Skeletal muscle tissue (tissue), 3 donors: ENCODE measurements at regions not wholly inside any gene's neighbourhood (a gene's known extent, or its start where the extent isn't known, plus 50 kb on each side); places are given as distances from the start of the nearest gene placed in this dataset.

Experiments used
- H3K27ac ChIP-seq: one replicate; pipeline ENCODE4 v1.7.0; 2013; ENCODE audit warnings: mild to moderate bottlenecking, low read depth, low read length, inconsistent platforms
- H3K27me3 ChIP-seq, 3 donors: one replicate each; pipeline ENCODE4 v1.7.0; 2013; ENCODE audit warnings: low read length in 3 of 3; ENCODE audit not compliant: control insufficient read depth in 3 of 3, insufficient read depth in 3 of 3
- H3K36me3 ChIP-seq, 3 donors: one replicate each; pipeline ENCODE4 v1.7.0; 2013; ENCODE audit warnings: low read length in 3 of 3; ENCODE audit not compliant: control insufficient read depth in 3 of 3, insufficient read depth in 3 of 3
- H3K4me1 ChIP-seq, 3 donors: one replicate each; pipeline ENCODE4 v1.7.0; 2013; ENCODE audit warnings: low read length in 3 of 3, mild to moderate bottlenecking in 3 of 3; ENCODE audit not compliant: control insufficient read depth in 3 of 3, insufficient read depth in 3 of 3
- H3K4me3 ChIP-seq, 3 donors: one replicate each; pipeline ENCODE4 v1.7.0; 2013; ENCODE audit warnings: low read length in 3 of 3
- H3K9ac ChIP-seq, 3 donors: one replicate each; pipeline ENCODE4 v1.7.0; 2013; ENCODE audit warnings: low read length in 3 of 3, mild to moderate bottlenecking in 3 of 3, moderate library complexity in 2 of 3, low read depth in 1 of 3
- H3K9me3 ChIP-seq, 3 donors: one replicate each; pipeline ENCODE4 v1.7.0; 2013; ENCODE audit warnings: low read length in 3 of 3; ENCODE audit not compliant: control insufficient read depth in 3 of 3
- donor health status: Osteomylitis.

GRCh38 chr10:44510379-44511115 lies 125.7 kb upstream of the CXCL12 start:
- no peak overlapping the region for H3K9ac ChIP-seq
- no peak overlapping the region for H3K27ac ChIP-seq
- no peaks in the 10 kb centered on the region for H3K9me3 ChIP-seq
- H3K36me3 ChIP-seq, result no peaks in the 10 kb centered on the region
- peaks cover 3 to 6% (median 5%) of the 10 kb centered on the region in 3 donors for H3K4me1 ChIP-seq
- no peaks in the 10 kb centered on the region for H3K27me3 ChIP-seq
- H3K4me3 ChIP-seq, result no peak overlapping the region

DNA sequence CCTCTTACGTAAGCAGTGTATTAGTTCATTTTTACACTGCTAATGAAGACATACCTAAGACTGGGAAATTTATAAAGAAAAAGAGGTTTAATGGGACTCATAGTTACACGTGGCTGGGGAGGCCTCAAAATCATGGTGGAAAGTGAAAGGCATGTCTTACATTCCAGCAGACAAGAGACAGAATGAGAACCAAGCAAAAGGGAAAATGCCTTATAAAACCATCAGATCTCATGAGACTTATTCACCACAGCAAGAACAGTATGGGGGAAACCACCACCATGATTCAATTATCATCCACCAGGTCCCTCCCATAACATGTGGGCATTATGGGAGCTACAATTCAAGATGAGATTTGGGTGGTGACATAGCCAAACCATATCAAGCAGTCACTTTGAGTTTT lies 126.3 kb upstream of the CXCL12 start:
- Histone ChIP-seq H3K4me1 (peaks cover 3 to 6% (median 5%) of the 10 kb centered on the region in 3 donors), H3K27me3 (no peaks in the 10 kb centered on the region), H3K27ac (no peak overlapping the region), H3K9me3 (no peaks in the 10 kb centered on the region), H3K4me3 (no peak overlapping the region), H3K36me3 (no peaks in the 10 kb centered on the region), H3K9ac (no peak overlapping the region)

DNA sequence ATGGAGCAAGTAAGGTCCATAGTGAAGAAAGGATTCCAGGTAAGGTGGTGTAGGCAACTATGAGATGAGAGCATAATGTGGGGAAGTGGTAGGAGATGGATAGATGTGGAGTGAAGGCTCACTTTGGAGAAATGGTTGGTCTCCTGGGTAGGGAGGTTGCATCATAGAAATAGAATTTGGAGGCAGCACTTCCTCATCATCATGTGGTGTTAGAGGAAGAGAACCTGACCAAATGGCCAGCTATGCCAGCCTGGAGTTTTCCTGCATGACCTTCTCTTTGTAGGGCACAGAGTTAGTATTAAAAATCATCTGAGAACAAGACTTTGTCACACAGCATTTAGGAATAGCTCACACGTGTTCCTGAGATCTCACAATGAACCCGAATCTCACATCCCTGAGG lies 126.7 kb upstream of the CXCL12 start:
- Histone ChIP-seq H3K27ac (no peak overlapping the region), H3K4me3 (no peak overlapping the region), H3K36me3 (no peaks in the 10 kb centered on the region), H3K27me3 (no peaks in the 10 kb centered on the region), H3K9ac (no peak overlapping the region), H3K4me1 (peaks cover 3 to 6% (median 5%) of the 10 kb centered on the region in 3 donors), H3K9me3 (no peaks in the 10 kb centered on the region)

- Histone ChIP-seq H3K27ac (no peak overlapping the region), H3K4me1 (peaks cover 3 to 6% (median 5%) of the 10 kb centered on the region in 3 donors)
These were observed 127.6 kb upstream of the CXCL12 start for GRCh38 chr10:44512431-44513022.

DNA sequence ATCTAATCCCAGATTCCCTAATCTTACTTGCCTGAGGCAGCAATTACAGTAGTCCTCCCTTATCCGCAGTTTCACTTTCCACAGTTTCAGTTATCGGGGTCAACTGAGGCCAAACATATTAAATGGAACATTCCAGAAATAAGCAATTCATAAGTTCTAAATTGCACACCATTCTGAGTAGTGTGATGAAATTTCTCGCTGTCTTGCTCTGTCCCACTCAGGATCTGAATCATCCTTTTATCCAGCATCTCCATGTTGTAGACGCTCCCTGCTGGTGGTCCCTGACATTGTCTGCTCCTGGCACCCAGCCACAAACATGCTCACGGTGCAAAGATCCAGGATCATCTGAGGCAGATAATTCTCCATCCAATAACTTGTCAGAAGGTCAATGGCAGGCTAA lies 128.7 kb upstream of the CXCL12 start:
- no peak overlapping the region for H3K9ac ChIP-seq
- no peaks in the 10 kb centered on the region for H3K27me3 ChIP-seq
- H3K9me3 ChIP-seq, result no peaks in the 10 kb centered on the region
- no peak overlapping the region for H3K27ac ChIP-seq
- H3K36me3 ChIP-seq, result no peaks in the 10 kb centered on the region
- no peak overlapping the region for H3K4me3 ChIP-seq
- peaks cover 3 to 5% (median 4%) of the 10 kb centered on the region in 3 donors for H3K4me1 ChIP-seq

More at GRCh38 chr10:44512431-44513022, 127.6 kb upstream of the CXCL12 start:
- Histone ChIP-seq H3K36me3 (no peaks in the 10 kb centered on the region), H3K27me3 (no peaks in the 10 kb centered on the region), H3K9ac (no peak overlapping the region), H3K4me3 (no peak overlapping the region), H3K9me3 (no peaks in the 10 kb centered on the region)

DNA sequence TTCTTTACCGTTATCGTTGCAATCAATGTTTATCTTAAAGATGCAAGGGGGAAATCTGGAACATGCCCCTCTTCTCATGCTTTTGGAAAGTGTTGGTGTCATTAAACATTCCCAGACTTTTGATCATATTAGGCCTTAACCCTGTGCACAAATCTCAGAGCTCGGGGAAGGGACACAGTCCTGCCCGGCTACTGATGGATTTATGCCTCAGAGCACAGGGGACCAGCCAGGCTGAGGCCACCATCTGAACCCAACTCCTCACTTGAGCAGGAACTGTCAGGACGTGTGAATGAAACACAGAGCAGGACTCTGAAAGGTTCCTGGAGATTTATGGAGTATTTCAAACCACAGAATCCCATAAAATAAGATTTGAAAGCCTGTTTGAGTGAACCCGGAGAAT lies 132.0 kb upstream of the CXCL12 start:
- Histone ChIP-seq H3K4me1 (peaks cover 3 to 5% (median 4%) of the 10 kb centered on the region in 3 donors), H3K27ac (no peak overlapping the region), H3K36me3 (no peaks in the 10 kb centered on the region), H3K4me3 (no peak overlapping the region), H3K9me3 (no peaks in the 10 kb centered on the region), H3K9ac (no peak overlapping the region), H3K27me3 (no peaks in the 10 kb centered on the region)

DNA sequence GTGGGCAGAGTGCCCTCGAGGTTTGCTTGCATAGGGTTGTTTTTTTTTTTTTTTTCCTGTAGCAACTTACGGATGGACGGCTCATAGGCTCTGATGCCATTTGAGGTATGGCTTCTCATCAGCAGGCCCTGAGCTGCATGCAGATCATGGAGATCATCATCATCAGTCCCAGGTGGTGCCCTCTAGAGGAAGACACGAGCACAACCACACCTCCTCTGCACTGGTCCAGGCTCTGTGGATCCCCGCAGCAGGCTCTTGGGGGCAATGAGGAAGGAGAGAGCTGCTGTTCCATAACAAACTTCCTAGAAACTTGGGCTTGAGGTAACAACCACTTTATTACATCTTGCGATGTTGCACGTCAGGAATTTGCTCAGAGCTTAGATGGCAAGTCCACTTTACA lies 132.7 kb upstream of the CXCL12 start:
- Histone ChIP-seq H3K27me3 (no peaks in the 10 kb centered on the region), H3K9ac (no peak overlapping the region), H3K4me1 (peaks cover 3 to 5% (median 4%) of the 10 kb centered on the region in 3 donors), H3K27ac (no peak overlapping the region), H3K9me3 (no peaks in the 10 kb centered on the region), H3K4me3 (no peak overlapping the region), H3K36me3 (no peaks in the 10 kb centered on the region)

DNA sequence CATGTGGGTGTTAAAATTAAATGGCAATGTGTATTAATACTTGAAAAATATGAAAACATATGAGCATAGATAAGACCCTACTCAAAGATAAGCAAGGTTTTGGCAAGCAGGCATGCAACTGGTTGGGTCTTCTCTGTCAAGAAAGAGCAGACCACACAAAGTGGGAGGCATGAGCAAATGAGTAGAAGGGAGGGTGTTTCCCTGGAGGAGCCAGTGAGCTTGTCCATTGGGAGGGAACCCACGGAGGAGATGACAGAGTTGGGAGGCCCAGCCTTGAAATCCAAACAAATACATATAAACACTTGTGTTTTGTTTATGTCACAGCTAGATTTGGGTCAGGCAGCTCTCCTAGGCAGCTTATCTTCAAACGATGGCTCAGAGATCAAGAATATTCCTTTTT lies 134.5 kb upstream of the CXCL12 start:
- H3K9ac ChIP-seq, result no peak overlapping the region
- H3K4me1 ChIP-seq, result no peaks in the 10 kb centered on the region
- no peaks in the 10 kb centered on the region for H3K9me3 ChIP-seq
- H3K4me3 ChIP-seq, result no peak overlapping the region
- no peaks in the 10 kb centered on the region for H3K27me3 ChIP-seq
- no peaks in the 10 kb centered on the region for H3K36me3 ChIP-seq
- no peak overlapping the region for H3K27ac ChIP-seq

DNA sequence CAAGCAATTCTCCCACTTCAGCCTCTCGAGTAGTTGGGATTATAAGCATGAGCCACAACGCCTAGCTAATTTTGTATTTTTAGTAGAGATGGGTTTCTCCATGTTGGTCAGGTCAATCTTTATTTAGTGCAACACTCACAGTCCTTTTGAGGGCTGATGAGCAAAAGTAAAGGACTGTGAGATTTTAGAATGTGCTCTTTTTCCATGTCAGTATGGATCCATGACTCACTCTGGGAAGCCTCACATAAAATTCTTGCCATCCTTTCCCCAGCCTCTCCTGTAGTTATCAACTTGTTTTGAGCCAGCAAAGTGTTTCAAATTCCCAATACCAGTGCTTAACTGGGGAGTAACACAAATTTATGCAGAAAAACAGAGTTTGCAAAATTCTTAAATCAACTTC lies 135.8 kb upstream of the CXCL12 start:
- H3K9me3 ChIP-seq, result no peaks in the 10 kb centered on the region
- no peak overlapping the region for H3K4me3 ChIP-seq
- H3K27ac ChIP-seq, result no peak overlapping the region
- H3K4me1 ChIP-seq, result no peaks in the 10 kb centered on the region
- no peaks in the 10 kb centered on the region for H3K36me3 ChIP-seq
- no peak overlapping the region for H3K9ac ChIP-seq
- H3K27me3 ChIP-seq, result no peaks in the 10 kb centered on the region

DNA sequence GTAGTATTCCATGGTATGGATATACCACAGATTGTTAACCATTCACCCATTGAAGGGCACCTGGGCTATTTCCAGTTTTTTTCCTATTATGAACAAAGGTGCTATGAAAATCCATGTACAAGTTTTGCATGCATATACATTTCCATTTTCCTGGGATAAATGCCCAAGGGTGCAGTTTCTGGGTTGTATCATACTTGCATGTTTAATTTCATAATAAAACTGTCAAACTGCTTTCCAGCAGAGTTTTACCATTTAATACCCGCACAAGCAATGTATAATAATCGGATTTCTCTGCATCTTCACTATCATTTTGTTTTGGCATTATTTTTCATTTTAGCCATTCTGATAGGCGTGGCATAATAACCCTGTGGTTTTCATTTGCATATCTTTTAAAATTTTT lies 154.3 kb upstream of the CXCL12 start:
- no peak overlapping the region for H3K27ac ChIP-seq

More for the DNA sequence above, 154.3 kb upstream of the CXCL12 start:
- Histone ChIP-seq H3K27me3 (no peaks in the 10 kb centered on the region), H3K36me3 (no peaks in the 10 kb centered on the region), H3K4me3 (no peak overlapping the region), H3K9me3 (no peaks in the 10 kb centered on the region), H3K4me1 (no peaks in the 10 kb centered on the region), H3K9ac (no peak overlapping the region)
